ENCODE measurements at regions not wholly inside any gene's neighbourhood (a gene's known extent, or its start where the extent isn't known, plus 50 kb on each side); places are given as distances from the start of the nearest gene placed in this dataset.

DNA sequence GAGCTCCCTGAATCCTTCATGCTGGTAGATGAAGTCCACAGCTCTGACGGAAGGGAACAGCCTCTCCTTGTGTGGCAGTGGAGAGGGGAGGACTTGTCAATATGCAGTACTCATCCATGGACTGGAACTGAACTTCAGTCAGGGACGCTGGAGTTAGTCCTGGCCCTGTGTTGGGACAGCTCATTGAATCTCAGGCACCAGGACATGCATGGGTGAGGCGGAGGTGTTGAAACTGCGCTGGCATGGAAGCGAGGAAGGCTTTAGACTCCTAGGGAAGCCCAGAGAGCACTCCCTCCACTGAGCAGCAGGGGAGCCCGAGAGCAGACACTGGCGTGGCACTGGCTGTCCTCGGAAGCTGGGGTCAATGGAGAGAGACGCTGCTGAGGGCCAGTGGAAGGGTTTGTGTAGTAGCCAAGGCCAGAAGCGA is 161.3 kb upstream of the GGTLC1 start:
- TF ChIP-seq GATA2 (IDR thresholded peaks at IDR 0.05; ENCODE audit: low read depth, low read length) (no peak), GATA3 (IDR thresholded peaks at IDR 0.05; ENCODE audit: low read depth, low read length) (no peak)

DNA sequence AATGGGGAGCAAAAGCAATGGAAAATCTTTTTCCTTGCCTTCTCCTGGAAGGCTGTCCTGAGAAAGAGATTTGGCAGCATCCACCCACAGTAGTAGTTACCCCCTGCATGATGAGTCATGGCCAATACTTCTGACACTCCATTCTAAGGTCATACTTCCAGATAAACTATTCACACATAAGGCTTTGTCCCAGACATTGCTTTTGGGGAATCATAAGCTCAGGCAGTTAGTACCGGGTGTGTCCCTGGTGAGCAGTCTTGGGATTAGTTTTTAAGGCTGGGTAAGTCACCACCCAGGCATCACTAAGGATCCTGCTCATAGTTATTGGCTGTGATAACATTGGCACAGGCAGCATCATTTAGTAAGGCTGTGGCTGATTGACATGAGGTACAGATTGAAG is 160.6 kb upstream of the GGTLC1 start:
- no peak for TF ChIP-seq GATA2 (IDR thresholded peaks at IDR 0.05; ENCODE audit: low read depth, low read length)
- no peak for TF ChIP-seq GATA3 (IDR thresholded peaks at IDR 0.05; ENCODE audit: low read depth, low read length)

- TF ChIP-seq GATA3 (IDR thresholded peaks at IDR 0.05; ENCODE audit: low read depth, low read length) (no peak), GATA2 (IDR thresholded peaks at IDR 0.05; ENCODE audit: low read depth, low read length) (no peak)
Measured at GRCh38 chr20:24148372-24148771, 159.8 kb upstream of the GGTLC1 start.

- TF ChIP-seq GATA3 (IDR thresholded peaks at IDR 0.05; ENCODE audit: low read depth, low read length), result no peak
- no peak for TF ChIP-seq GATA2 (IDR thresholded peaks at IDR 0.05; ENCODE audit: low read depth, low read length)
Measured at GRCh38 chr20:24147961-24148360, 159.4 kb upstream of the GGTLC1 start.

DNA sequence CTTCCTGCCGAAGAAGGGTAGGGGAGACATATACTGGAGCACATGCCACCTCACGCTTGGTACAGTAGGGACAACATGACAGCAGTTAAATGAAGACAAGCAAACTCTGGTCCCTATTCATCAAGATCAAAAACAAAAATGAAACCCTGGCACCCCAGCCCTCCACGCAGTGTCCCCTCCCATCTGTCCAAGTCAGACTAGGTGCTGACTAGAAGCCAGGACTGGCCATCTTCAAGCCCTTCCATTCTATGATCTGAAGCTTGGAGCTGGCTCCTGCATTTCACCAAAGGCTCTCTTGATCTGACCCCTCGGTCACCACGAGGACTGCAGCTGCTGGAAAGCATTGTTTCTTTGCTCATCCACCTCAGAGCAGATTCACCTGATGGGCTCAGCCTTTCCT is 158.9 kb upstream of the GGTLC1 start:
- TF ChIP-seq GATA2 (IDR thresholded peaks at IDR 0.05; ENCODE audit: low read depth, low read length) (no peak), GATA3 (IDR thresholded peaks at IDR 0.05; ENCODE audit: low read depth, low read length) (no peak)

GRCh38 chr20:24146231-24146634 is 157.7 kb upstream of the GGTLC1 start:
- TF ChIP-seq GATA3 (IDR thresholded peaks at IDR 0.05; ENCODE audit: low read depth, low read length) (no peak), GATA2 (IDR thresholded peaks at IDR 0.05; ENCODE audit: low read depth, low read length) (no peak)

DNA sequence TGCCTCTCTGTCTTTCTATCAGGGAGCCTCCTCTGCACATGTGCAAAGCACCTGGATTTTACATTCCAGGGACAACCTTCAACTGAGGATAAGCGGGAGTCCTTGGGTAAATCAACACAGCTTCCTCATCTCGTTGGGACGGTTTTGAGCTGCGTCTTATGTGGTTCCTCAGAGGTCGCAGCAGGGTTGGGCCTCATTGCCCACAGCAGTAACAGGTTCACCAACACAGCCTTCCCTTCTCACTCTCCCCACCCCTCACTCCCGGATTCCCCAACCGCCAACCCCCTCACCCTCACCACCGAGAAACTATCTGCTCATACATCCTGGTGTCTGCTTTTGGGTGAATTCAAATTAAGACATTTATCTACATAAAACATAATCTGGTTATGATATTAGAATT is 155.8 kb upstream of the GGTLC1 start:
- TF ChIP-seq GATA2 (IDR thresholded peaks at IDR 0.05; ENCODE audit: low read depth, low read length) (no peak), GATA3 (IDR thresholded peaks at IDR 0.05; ENCODE audit: low read depth, low read length) (no peak)

DNA sequence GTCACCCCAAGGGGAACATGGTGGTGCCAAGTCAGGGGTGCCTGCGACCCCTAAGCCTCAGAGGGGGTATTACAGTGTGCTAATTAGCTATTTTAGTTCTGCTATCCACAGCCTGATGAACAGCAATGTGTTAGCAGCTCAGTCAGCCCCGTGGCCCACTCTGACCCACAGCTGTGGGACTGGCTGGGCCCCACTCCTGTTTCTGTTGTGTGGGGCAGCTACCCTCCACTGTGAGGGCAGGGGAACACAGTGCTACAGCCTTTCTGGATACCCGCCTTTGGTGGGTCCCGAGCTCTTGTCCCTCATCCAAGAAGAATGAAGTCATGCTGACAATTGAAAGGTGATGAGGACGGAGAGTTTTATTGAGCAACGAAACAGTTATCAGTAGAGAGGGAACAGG is 152.5 kb upstream of the GGTLC1 start:
- TF ChIP-seq GATA3 (IDR thresholded peaks at IDR 0.05; ENCODE audit: low read depth, low read length), result no peak
- TF ChIP-seq GATA2 (IDR thresholded peaks at IDR 0.05; ENCODE audit: low read depth, low read length), result no peak

DNA sequence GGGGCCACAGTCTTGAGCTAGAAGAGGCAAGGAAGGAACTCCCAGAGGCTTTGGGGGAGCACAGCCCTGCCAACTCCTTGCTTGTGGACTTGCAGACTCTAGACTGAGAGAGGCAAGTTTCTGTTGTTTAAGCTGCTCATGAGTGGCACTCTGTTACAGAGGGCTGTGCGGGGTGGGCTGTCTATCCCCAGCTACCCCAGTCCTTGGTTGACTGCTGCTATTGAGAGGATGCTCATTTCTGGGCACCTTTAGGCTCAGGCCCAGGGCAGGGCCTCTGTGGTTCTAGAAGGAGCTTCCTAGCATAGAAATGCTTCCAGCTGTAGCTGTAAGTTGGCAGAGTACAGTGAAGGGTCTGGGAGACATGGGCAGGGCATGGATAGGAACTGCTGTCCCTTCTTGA is 151.3 kb upstream of the GGTLC1 start:
- TF ChIP-seq GATA3 (IDR thresholded peaks at IDR 0.05; ENCODE audit: low read depth, low read length), result no peak
- no peak for TF ChIP-seq GATA2 (IDR thresholded peaks at IDR 0.05; ENCODE audit: low read depth, low read length)

DNA sequence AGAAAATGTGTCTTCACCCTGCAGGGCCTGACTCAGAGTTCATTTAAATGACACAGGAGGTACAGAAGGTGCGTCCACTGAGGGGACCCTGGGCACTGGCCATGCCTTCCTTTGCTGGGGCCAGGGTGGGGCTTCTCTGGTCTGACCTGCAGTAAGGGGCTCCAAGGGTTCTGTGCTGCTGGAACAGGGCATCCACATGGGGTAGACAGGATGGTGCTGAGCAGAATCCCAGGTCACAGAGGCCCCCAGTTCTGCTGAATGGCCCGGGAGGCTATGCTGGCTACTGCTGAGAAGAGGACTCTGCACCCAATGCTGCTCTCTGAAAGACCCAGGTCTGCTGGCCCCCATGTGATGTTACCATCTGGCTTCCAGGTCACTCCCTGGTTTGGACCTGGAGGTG is 150.4 kb upstream of the GGTLC1 start:
- TF ChIP-seq GATA3 (IDR thresholded peaks at IDR 0.05; ENCODE audit: low read depth, low read length) (no peak), GATA2 (IDR thresholded peaks at IDR 0.05; ENCODE audit: low read depth, low read length) (no peak)

- TF ChIP-seq GATA2 (IDR thresholded peaks at IDR 0.05; ENCODE audit: low read depth, low read length), result no peak
- TF ChIP-seq GATA3 (IDR thresholded peaks at IDR 0.05; ENCODE audit: low read depth, low read length), result no peak
Measured at GRCh38 chr20:24138196-24138857, 149.7 kb upstream of the GGTLC1 start.

DNA sequence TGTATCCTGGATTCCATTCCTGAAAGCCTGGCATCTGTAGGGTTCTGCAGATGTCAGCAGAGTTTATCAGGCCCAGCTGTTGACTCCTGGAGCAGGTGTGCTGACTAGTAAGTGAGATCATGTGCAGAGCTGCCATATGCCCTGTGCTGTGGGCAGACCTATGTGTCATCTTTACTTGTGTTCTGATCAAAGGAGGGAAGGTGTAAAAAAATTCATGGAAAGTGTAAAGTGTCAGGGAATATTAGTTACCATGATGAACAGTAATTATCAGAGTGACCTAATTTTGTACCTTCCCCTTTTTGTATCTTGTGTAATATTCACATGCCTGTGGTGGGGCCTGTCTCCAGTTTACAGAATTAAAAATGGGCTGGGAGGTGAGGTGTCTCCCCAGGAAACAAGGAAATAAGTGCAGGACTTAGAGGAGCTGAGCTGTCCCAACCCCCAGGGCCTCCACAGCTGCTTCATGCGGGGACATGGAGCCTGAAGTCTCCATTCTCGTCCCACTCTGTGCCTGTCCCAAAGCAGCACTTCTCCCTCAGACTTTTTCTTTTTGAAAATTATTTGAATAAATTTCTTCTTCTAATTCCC is 148.2 kb upstream of the GGTLC1 start:
- no peak for TF ChIP-seq GATA3 (IDR thresholded peaks at IDR 0.05; ENCODE audit: low read depth, low read length)
- no peak for TF ChIP-seq GATA2 (IDR thresholded peaks at IDR 0.05; ENCODE audit: low read depth, low read length)

DNA sequence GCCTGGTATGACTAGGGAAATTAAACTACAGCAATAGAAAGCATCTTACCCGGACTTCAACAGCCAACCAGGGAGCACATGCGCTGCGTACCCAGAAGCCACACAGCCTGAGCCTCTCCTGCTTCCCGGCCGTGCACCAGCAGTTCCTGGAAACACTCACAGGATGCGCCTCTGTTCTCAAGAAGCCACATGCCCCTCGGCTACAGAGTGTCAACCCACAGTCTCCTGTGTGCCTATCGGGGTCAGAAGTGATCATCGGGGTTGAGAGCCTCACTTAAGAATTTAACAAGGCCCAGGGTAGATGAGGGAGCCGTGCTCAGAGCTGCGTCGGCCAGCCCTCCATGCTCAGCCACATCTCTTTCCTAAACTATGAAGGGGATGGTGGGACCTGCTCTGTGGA is 147.2 kb upstream of the GGTLC1 start:
- TF ChIP-seq GATA3 (IDR thresholded peaks at IDR 0.05; ENCODE audit: low read depth, low read length), result no peak
- TF ChIP-seq GATA2 (IDR thresholded peaks at IDR 0.05; ENCODE audit: low read depth, low read length), result no peak

- TF ChIP-seq GATA2 (IDR thresholded peaks at IDR 0.05; ENCODE audit: low read depth, low read length), result no peak
- no peak for TF ChIP-seq GATA3 (IDR thresholded peaks at IDR 0.05; ENCODE audit: low read depth, low read length)
Measured at GRCh38 chr20:24134930-24135329, 146.4 kb upstream of the GGTLC1 start.

DNA sequence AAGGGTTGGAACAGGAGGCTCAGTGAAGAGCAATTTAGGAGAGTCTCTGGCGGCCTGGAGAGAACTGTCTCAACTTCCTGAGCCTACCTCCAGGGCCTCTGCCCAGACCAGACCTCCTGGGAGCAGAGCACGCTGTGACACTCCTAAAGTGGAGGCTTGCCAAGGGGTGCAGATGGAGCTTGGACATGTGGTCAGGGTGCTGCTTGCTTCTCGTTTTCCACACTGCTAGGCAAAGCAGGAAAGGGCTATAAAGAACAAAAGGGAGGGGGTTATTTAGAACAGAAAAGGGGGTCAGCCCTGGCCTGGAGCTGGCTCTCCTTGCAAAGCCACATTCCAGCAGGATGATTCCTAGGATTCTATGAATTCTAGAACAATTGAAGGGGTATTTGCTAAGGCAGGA is 145.7 kb upstream of the GGTLC1 start:
- no peak for TF ChIP-seq GATA2 (IDR thresholded peaks at IDR 0.05; ENCODE audit: low read depth, low read length)

GRCh38 chr20:24132246-24132645 is 143.7 kb upstream of the GGTLC1 start:
- no peak for TF ChIP-seq GATA2 (IDR thresholded peaks at IDR 0.05; ENCODE audit: low read depth, low read length)
- no peak for TF ChIP-seq GATA3 (IDR thresholded peaks at IDR 0.05; ENCODE audit: low read depth, low read length)

All from SH-SY5Y (cell line).